Natural killer cell (primary cell): ENCODE measurements at regions not wholly inside any gene's neighbourhood (a gene's known extent, or its start where the extent isn't known, plus 50 kb on each side); places are given as distances from the start of the nearest gene placed in this dataset.
A peak's percentile ranks its signal among the peaks of the same experiment; 100 is the strongest.

Source experiments
- ATAC-seq, 3 donors: fragments of 150-1000 bp in 2 of 3; fragments of 200-7000 bp in 1 of 3; cut with Tn5 transposase; 1 replicate in 1 of 3; 2 replicates in 2 of 3; pipeline ENCODE4 v1.10.0; 2021; ENCODE audit warnings: mild to moderate bottlenecking in 2 of 3, moderate library complexity in 2 of 3
- DNase-seq, 2 donors: peaks; one replicate each; pipeline versions ENCODE4 v3.0.0 to v3.0.0-alpha.2; 2013 to 2021; ENCODE audit warnings: mixed read lengths in 1 of 2
- H3K27ac ChIP-seq: one replicate; pipeline ENCODE4 v1.5.1; 2013; ENCODE audit warnings: mild to moderate bottlenecking, low read length
- H3K27me3 ChIP-seq: one replicate; pipeline ENCODE4 v1.6.1; 2013; ENCODE audit warnings: low read length; ENCODE audit not compliant: control insufficient read depth, insufficient read depth
- H3K36me3 ChIP-seq: one replicate; pipeline ENCODE4 v1.6.1; 2013; ENCODE audit warnings: low read length; ENCODE audit not compliant: control insufficient read depth, insufficient read depth
- H3K4me1 ChIP-seq: one replicate; pipeline ENCODE4 v1.6.1; 2013; ENCODE audit warnings: low read length; ENCODE audit not compliant: control insufficient read depth, insufficient read depth
- H3K4me3 ChIP-seq: one replicate; pipeline ENCODE4 v1.5.1; 2013; ENCODE audit warnings: low read length
- H3K9me3 ChIP-seq: one replicate; pipeline ENCODE4 v1.6.1; 2013; ENCODE audit warnings: low read length; ENCODE audit not compliant: control insufficient read depth, insufficient read depth
- H3K27ac Mint-ChIP-seq, 2 donors: one replicate each; pipeline ENCODE4 v1.8.0; 2022; ENCODE audit warnings: mild to moderate bottlenecking in 2 of 2, mixed read lengths in 2 of 2, moderate library complexity in 1 of 2
- H3K27me3 Mint-ChIP-seq, 2 donors: one replicate each; pipeline ENCODE4 v1.8.0; 2022; ENCODE audit warnings: low read depth in 2 of 2, mixed read lengths in 2 of 2
- H3K36me3 Mint-ChIP-seq: one replicate; pipeline ENCODE4 v1.8.0; 2022; ENCODE audit warnings: mixed read lengths
- H3K4me1 Mint-ChIP-seq, 2 donors: one replicate each; pipeline ENCODE4 v1.8.0; 2022; ENCODE audit warnings: mixed read lengths in 2 of 2
- H3K4me3 Mint-ChIP-seq: one replicate; pipeline ENCODE4 v1.8.0; 2022; ENCODE audit warnings: mild to moderate bottlenecking, moderate library complexity, mixed read lengths
- H3K9me3 Mint-ChIP-seq, 2 donors: one replicate each; pipeline ENCODE4 v1.8.0; 2022; ENCODE audit warnings: mixed read lengths in 2 of 2
- WGBS: methylation state at CpG from one replicate; pipeline ENCODE4 v1.1.7; 2013; ENCODE audit warnings: missing lambda C conversion rate; ENCODE audit not compliant: insufficient coverage; 5-methylcytosine and 5-hydroxymethylcytosine counted together
- intact Hi-C: fragments of 100-400 bp; cut with micrococcal nuclease; formaldehyde crosslinking; loops from one replicate; pipeline ENCODE4 v1.14.2; 2022
- TF ChIP-seq, protein P1 (sequence below): fragments of 200-600 bp; IDR thresholded peaks from one replicate; pipeline ENCODE4 v1.8.0; 2022; ENCODE audit warnings: antibody characterized with exemption

DNA sequence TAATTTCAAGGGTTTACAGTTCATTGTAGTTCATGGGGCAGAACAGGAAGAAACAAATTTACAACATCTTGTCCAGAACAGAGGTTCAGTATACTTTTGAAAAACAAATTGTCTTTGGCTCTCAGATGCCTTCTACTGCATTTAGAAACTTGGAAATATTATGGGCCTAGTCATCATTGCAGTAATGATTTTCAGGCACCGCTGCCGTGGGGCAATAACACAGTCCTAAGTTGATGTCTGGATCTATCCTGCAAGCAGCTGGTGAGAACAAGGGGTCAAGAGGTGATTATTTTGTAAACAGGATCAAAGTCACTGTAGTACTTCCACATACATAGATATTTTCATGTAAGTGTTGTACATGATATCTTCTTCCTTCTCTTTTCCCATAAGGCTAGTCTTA is 82.5 kb upstream of the CAST start:
- Histone ChIP-seq H3K27me3 (no peaks in the 10 kb centered on the region), H3K4me1 (no peaks in the 10 kb centered on the region), H3K4me3 (no peak overlapping the region), H3K9me3 (no peaks in the 10 kb centered on the region), H3K27ac (no peak overlapping the region), H3K36me3 (no peaks in the 10 kb centered on the region)
- Mint-ChIP-seq H3K36me3 (no peaks in the 10 kb centered on the region), H3K27ac (no peak overlapping the region), H3K4me3 (no peak overlapping the region), H3K9me3 (no peaks in the 10 kb centered on the region), H3K27me3 (peaks cover 12 to 50% of the 10 kb centered on the region in 2 donors), H3K4me1 (peaks cover 0 to 6% of the 10 kb centered on the region in 2 donors)
- no peak for DNase-seq
- TF ChIP-seq, protein P1, sequence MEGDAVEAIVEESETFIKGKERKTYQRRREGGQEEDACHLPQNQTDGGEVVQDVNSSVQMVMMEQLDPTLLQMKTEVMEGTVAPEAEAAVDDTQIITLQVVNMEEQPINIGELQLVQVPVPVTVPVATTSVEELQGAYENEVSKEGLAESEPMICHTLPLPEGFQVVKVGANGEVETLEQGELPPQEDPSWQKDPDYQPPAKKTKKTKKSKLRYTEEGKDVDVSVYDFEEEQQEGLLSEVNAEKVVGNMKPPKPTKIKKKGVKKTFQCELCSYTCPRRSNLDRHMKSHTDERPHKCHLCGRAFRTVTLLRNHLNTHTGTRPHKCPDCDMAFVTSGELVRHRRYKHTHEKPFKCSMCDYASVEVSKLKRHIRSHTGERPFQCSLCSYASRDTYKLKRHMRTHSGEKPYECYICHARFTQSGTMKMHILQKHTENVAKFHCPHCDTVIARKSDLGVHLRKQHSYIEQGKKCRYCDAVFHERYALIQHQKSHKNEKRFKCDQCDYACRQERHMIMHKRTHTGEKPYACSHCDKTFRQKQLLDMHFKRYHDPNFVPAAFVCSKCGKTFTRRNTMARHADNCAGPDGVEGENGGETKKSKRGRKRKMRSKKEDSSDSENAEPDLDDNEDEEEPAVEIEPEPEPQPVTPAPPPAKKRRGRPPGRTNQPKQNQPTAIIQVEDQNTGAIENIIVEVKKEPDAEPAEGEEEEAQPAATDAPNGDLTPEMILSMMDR: no peak
- intact Hi-C loops: no loop called here
- no peak for ATAC-seq
- 97% methylated on average over 2 of the region's 2 CpGs for WGBS

DNA sequence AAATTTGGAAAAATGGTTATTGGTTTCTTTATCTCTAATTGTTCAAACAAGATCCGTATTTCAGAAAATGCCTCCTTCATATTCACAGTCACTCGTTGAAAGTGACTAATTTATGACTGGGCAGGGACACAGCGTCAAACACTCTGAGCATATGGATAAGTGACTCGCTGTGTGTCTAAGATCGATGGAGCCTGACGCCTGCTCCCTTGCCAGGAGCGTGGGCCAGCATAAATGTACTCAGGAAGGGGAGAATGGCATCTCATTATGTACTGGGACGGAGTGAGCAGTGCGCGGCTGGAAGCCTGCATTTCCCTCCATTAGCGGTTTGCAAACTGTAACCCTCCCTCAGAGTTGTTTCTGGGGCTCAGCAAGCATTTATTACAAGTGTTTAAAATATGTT is 79.8 kb upstream of the CAST start:
- H3K36me3 Mint-ChIP-seq: no peaks in the 10 kb centered on the region
- H3K4me3 Mint-ChIP-seq: no peak overlapping the region
- peaks cover 14 to 45% of the 10 kb centered on the region in 2 donors for H3K27me3 Mint-ChIP-seq
- no peak overlapping the region for H3K27ac Mint-ChIP-seq
- 89% methylated on average over 11 of the region's 11 CpGs for whole genome bisulfite sequencing
- no peak overlapping the region for H3K4me3 ChIP-seq
- H3K4me1 ChIP-seq: no peaks in the 10 kb centered on the region
- H3K27me3 ChIP-seq: no peaks in the 10 kb centered on the region
- intact Hi-C loops: no loop called here
- H3K36me3 ChIP-seq: no peaks in the 10 kb centered on the region
- no peaks in the 10 kb centered on the region for H3K9me3 ChIP-seq
- no peaks in the 10 kb centered on the region for H3K9me3 Mint-ChIP-seq
- H3K4me1 Mint-ChIP-seq: peaks cover 0 to 7% of the 10 kb centered on the region in 2 donors
- no peak overlapping the region for H3K27ac ChIP-seq
- ATAC-seq: no peak
- no peak for DNase-seq
- TF ChIP-seq, protein P1: no peak

DNA sequence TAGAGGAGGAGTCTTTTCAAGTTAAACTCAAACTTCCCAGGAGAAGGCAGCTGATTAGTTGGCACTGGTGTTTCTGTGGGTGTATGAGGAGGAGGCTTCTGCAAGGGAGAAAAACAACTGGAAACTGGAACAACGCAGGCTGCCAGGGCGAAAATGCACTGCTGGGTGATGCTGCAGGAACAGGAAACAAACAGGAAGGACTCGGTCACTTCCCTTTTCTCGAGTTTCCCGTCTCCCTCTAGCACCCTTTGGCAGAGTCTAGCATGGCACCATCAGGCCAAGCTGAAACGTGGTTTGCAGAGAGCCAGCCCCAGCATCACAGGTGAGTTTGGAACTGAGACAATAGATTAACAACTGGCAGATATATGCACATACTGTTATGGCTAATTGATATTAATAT is 77.5 kb upstream of the CAST start:
- 20% methylated on average over 6 of the region's 6 CpGs for WGBS
- H3K4me1 ChIP-seq: no peaks in the 10 kb centered on the region
- ATAC-seq (peak in 1 of 3 donors; percentile 43), DNase-seq (no peak)
- intact Hi-C loops: no loop called here
- TF ChIP-seq, protein P1: no peak
- Mint-ChIP-seq H3K27me3 (peaks cover 15 to 42% of the 10 kb centered on the region in 2 donors), H3K4me3 (no peak overlapping the region), H3K27ac (no peak overlapping the region), H3K9me3 (no peaks in the 10 kb centered on the region), H3K4me1 (peaks cover 0 to 7% of the 10 kb centered on the region in 2 donors), H3K36me3 (no peaks in the 10 kb centered on the region)
- H3K27ac ChIP-seq: no peak overlapping the region
- no peaks in the 10 kb centered on the region for H3K27me3 ChIP-seq
- H3K4me3 ChIP-seq: no peak overlapping the region
- H3K36me3 ChIP-seq: no peaks in the 10 kb centered on the region
- no peaks in the 10 kb centered on the region for H3K9me3 ChIP-seq

DNA sequence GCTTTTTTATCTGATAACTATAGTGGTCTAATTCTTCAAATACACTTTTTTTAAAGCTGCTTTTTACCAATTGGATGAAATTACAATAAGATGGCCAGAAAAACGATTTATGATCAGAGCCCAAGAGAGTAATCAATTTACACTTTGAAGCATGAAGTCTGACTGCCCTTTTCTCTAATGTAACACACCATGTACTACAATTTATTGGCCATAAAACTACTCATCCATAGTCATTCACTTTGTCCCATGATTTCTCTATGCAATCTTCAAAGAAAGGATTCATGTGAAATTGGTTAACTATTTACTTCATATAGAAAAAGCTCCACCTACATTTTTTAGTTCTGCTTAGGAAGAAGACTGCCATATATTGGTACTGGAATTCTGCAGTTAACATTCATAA is 73.6 kb upstream of the CAST start:
- no peaks in the 10 kb centered on the region for H3K9me3 Mint-ChIP-seq
- peaks cover 0 to 7% of the 10 kb centered on the region in 2 donors for H3K4me1 Mint-ChIP-seq
- no peak overlapping the region for H3K4me3 Mint-ChIP-seq
- peaks cover 30 to 62% of the 10 kb centered on the region in 2 donors for H3K27me3 Mint-ChIP-seq
- Histone ChIP-seq H3K4me1 (no peaks in the 10 kb centered on the region), H3K9me3 (no peaks in the 10 kb centered on the region), H3K4me3 (no peak overlapping the region), H3K27me3 (no peaks in the 10 kb centered on the region), H3K27ac (no peak overlapping the region), H3K36me3 (no peaks in the 10 kb centered on the region)
- ATAC-seq (no peak), DNase-seq (no peak)
- TF ChIP-seq, protein P1: no peak
- intact Hi-C loops: no loop called here
- WGBS: 77% methylated on average over 1 of the region's 1 CpG
- no peak overlapping the region for H3K27ac Mint-ChIP-seq
- H3K36me3 Mint-ChIP-seq: no peaks in the 10 kb centered on the region
